ENCODE measurements at regions not wholly inside any gene's neighbourhood (a gene's known extent, or its start where the extent isn't known, plus 50 kb on each side); places are given as distances from the start of the nearest gene placed in this dataset.

- ChIA-PET CTCF (ENCODE audit: partially characterized antibody) (no interaction called here), POLR2A (ENCODE audit: partially characterized antibody) (no interaction called here)
- DNase-seq (ENCODE audit: low read depth in 1 of 2, low spot score in 2 of 2) (no peak), FAIRE-seq (no peak)
- no peak overlapping the region for H2AFZ ChIP-seq (ENCODE audit: low read length)
- H2BK15ac ChIP-seq (ENCODE audit: low read length), result no peak overlapping the region
- H3K79me2 ChIP-seq (ENCODE audit: control insufficient read depth in 1 of 2, insufficient read depth in 2 of 2, low read length in 2 of 2), result no peaks in the 10 kb centered on the region
- no peak overlapping the region for H4K91ac ChIP-seq (replicated peaks; ENCODE audit: insufficient read length, low read length)
- H2BK120ac ChIP-seq (replicated peaks; ENCODE audit: low read depth, low read length), result no peak overlapping the region
- H3K4ac ChIP-seq (replicated peaks; ENCODE audit: insufficient read length, low read depth, low read length), result no peak overlapping the region
- H3K14ac ChIP-seq (ENCODE audit: insufficient read length), result no peak overlapping the region
- H2BK12ac ChIP-seq (ENCODE audit: low read depth, low read length), result no peak overlapping the region
- H3K79me1 ChIP-seq (ENCODE audit: low read depth, low read length), result no peaks in the 10 kb centered on the region
- no peak overlapping the region for H2BK20ac ChIP-seq (ENCODE audit: low read length)
- no peaks in the 10 kb centered on the region for H3K27me3 ChIP-seq (replicated peaks in 1 of 4; ENCODE audit: control insufficient read depth in 3 of 4, extremely low read depth in 1 of 4, insufficient read depth in 3 of 4, low read length in 3 of 4)
- H3K36me3 ChIP-seq (ENCODE audit: control insufficient read depth in 2 of 4, insufficient read depth in 4 of 4, low read length in 3 of 4), result no peaks in the 10 kb centered on the region
- H3K9ac ChIP-seq (replicated peaks in 1 of 4; ENCODE audit: extremely low read depth in 1 of 4, low read depth in 3 of 4, low read length in 3 of 4), result no peak overlapping the region
- WGBS, 2 experiments (ENCODE audit: extremely low coverage in 1 of 2, insufficient coverage in 1 of 2, insufficient read length in 1 of 2, insufficient replicate concordance in 2 of 2, low coverage in 1 of 2, low lambda C conversion rate in 2 of 2, missing lambda C conversion rate in 1 of 2), result 84% methylated on average over 1 of the region's 1 CpG; no CpG with 5 or more reads in 1 of the 2 experiments
- no peak overlapping the region for H4K5ac ChIP-seq (ENCODE audit: insufficient read length, low read depth, low read length)
- H3K18ac ChIP-seq (ENCODE audit: extremely low read depth, low read length), result no peak overlapping the region
- no peaks in the 10 kb centered on the region for H4K20me1 ChIP-seq (replicated peaks in 1 of 2; ENCODE audit: control insufficient read depth in 1 of 2, insufficient read depth in 2 of 2, low read length in 2 of 2)
- no peaks in the 10 kb centered on the region for H3K9me3 ChIP-seq (ENCODE audit: insufficient read depth in 2 of 2, low read depth in 1 of 2, low read length in 1 of 2)
- H3K23me2 ChIP-seq (ENCODE audit: low read depth, low read length), result no peaks in the 10 kb centered on the region
- no peak for TF ChIP-seq ZNF274 (IDR thresholded peaks at IDR 0.05; ENCODE audit: borderline replicate concordance, extremely low read depth, low read length)
- no peak for TF ChIP-seq JUN (IDR thresholded peaks at IDR 0.05; ENCODE audit: low read depth, low read length)
- TF ChIP-seq EZH2 (IDR thresholded peaks at IDR 0.05; ENCODE audit: low read depth, low read length, severe bottlenecking), result no peak
- TF ChIP-seq MAFK (IDR thresholded peaks at IDR 0.05; ENCODE audit: low read depth, low read length), result no peak
- no peak for TF ChIP-seq CHD1 (IDR thresholded peaks at IDR 0.05; ENCODE audit: low read depth, low read length)
- H3K4me1 ChIP-seq (replicated peaks in 1 of 4; ENCODE audit: control insufficient read depth in 3 of 4, insufficient read depth in 4 of 4, low read length in 3 of 4), result no peaks in the 10 kb centered on the region
- no peak overlapping the region for H3K4me3 ChIP-seq (ENCODE audit: extremely low read depth in 1 of 4, insufficient read depth in 2 of 4, low read depth in 3 of 4, low read length in 4 of 4)
- H2BK5ac ChIP-seq (ENCODE audit: low read depth, low read length), result no peak overlapping the region
- no peak overlapping the region for H3K27ac ChIP-seq (ENCODE audit: low read depth, low read length)
- no peak overlapping the region for H3K23ac ChIP-seq (ENCODE audit: insufficient read length)
- no peak overlapping the region for H4K8ac ChIP-seq (ENCODE audit: extremely low read depth, insufficient read depth, low read length)
- no peak overlapping the region for H3K56ac ChIP-seq (replicated peaks; ENCODE audit: insufficient read length, low read depth, low read length)
- H3K4me2 ChIP-seq (ENCODE audit: insufficient read depth in 1 of 2, low read depth in 2 of 2, low read length in 2 of 2), result no peak overlapping the region
- no peak overlapping the region for H2AK5ac ChIP-seq (ENCODE audit: low read depth, low read length)
Measured at GRCh38 chr3:21036888-21037287, 714.1 kb downstream of the ZNF385D start.
